Liver (tissue), 8 donors: ENCODE measurements at regions not wholly inside any gene's neighbourhood (a gene's known extent, or its start where the extent isn't known, plus 50 kb on each side); places are given as distances from the start of the nearest gene placed in this dataset.

Experiments
- DNase-seq: peaks from one replicate; pipeline ENCODE4 v3.0.0-alpha.2; 2017; ENCODE audit warnings: low spot score
- H3K27ac ChIP-seq, 2 donors: one replicate each; pipeline ENCODE4 v1.7.0; 2013; ENCODE audit warnings: inconsistent platforms in 2 of 2, low read length in 2 of 2, control low read depth in 1 of 2, low read depth in 1 of 2, mild to moderate bottlenecking in 1 of 2
- H3K27me3 ChIP-seq, 4 donors: one replicate each; pipeline versions ENCODE4 v1.6.1 to v1.7.0; 2013; ENCODE audit warnings: low read length in 3 of 4, inconsistent platforms in 1 of 4, mild to moderate bottlenecking in 1 of 4, moderate library complexity in 1 of 4; ENCODE audit not compliant: control insufficient read depth in 4 of 4, insufficient read depth in 4 of 4
- H3K36me3 ChIP-seq, 4 donors: one replicate each; pipeline versions ENCODE4 v1.6.1 to v1.7.0; 2013; ENCODE audit warnings: low read length in 3 of 4, mild to moderate bottlenecking in 3 of 4, low read depth in 1 of 4, moderate library complexity in 1 of 4; ENCODE audit not compliant: control insufficient read depth in 4 of 4, insufficient read depth in 3 of 4
- H3K4me1 ChIP-seq, 4 donors: one replicate each; pipeline versions ENCODE4 v1.6.1 to v1.7.0; 2013; ENCODE audit warnings: low read length in 3 of 4, mild to moderate bottlenecking in 3 of 4, moderate library complexity in 1 of 4; ENCODE audit not compliant: control insufficient read depth in 4 of 4, insufficient read depth in 4 of 4
- H3K4me3 ChIP-seq, 3 donors: one replicate each; pipeline versions ENCODE4 v1.6.1 to v1.7.0; 2013; ENCODE audit warnings: low read length in 3 of 3, control low read depth in 1 of 3, low read depth in 1 of 3, mild to moderate bottlenecking in 1 of 3
- H3K9ac ChIP-seq, 2 donors: one replicate each; pipeline ENCODE4 v1.7.0; 2013; ENCODE audit warnings: low read length in 2 of 2, mild to moderate bottlenecking in 2 of 2, moderate library complexity in 2 of 2, control low read depth in 1 of 2, low read depth in 1 of 2
- H3K9me3 ChIP-seq, 4 donors: one replicate each; pipeline versions ENCODE4 v1.6.1 to v1.7.0; 2013; ENCODE audit warnings: low read length in 3 of 4; ENCODE audit not compliant: control insufficient read depth in 4 of 4
- ATF3 ChIP-seq: IDR thresholded peaks from 2 replicates; pipeline ENCODE4 v1.6.1; 2016; ENCODE audit warnings: antibody characterized with exemption
- CTCF ChIP-seq: fragments of 150-350 bp; IDR thresholded peaks from 2 replicates; pipeline ENCODE4 v1.5.1; 2017; ENCODE audit warnings: improper control_type of control experiment, low read depth, low read length; ENCODE audit not compliant: missing input control
- EGR1 ChIP-seq, 2 donors: IDR thresholded peaks; 2 replicates each; pipeline ENCODE4 v1.6.1; 2016 to 2018; ENCODE audit warnings: antibody characterized with exemption in 2 of 2, low read depth in 2 of 2
- FOXA1 ChIP-seq: IDR thresholded peaks from 2 replicates; pipeline ENCODE4 v1.6.1; 2016; ENCODE audit warnings: antibody characterized with exemption
- FOXA2 ChIP-seq: IDR thresholded peaks from 2 replicates; pipeline ENCODE4 v1.6.1; 2016; ENCODE audit warnings: antibody characterized with exemption
- GABPA ChIP-seq, 2 donors: IDR thresholded peaks in 1 of 2; conservative IDR thresholded peaks in 1 of 2; 2 replicates each; pipeline ENCODE4 v1.6.1; 2016; ENCODE audit warnings: antibody characterized with exemption in 2 of 2, mild to moderate bottlenecking in 1 of 2, moderate library complexity in 1 of 2
- HNF4A ChIP-seq, 2 donors: conservative IDR thresholded peaks; 2 replicates each; pipeline ENCODE4 v1.6.1; 2016; ENCODE audit warnings: antibody characterized with exemption in 2 of 2, mild to moderate bottlenecking in 2 of 2
- HNF4G ChIP-seq: IDR thresholded peaks from 2 replicates; pipeline ENCODE4 v1.6.1; 2016; ENCODE audit warnings: antibody characterized with exemption
- JUND ChIP-seq, 2 donors: IDR thresholded peaks; 2 replicates each; pipeline ENCODE4 v1.6.1; 2016; ENCODE audit warnings: antibody characterized with exemption in 2 of 2
- NR2F2 ChIP-seq: IDR thresholded peaks from 2 replicates; pipeline ENCODE4 v1.6.1; 2016; ENCODE audit warnings: antibody characterized with exemption
- RAD21 ChIP-seq, 2 donors: IDR thresholded peaks; 2 replicates each; pipeline ENCODE4 v1.6.1; 2016; ENCODE audit warnings: antibody characterized with exemption in 2 of 2, mild to moderate bottlenecking in 2 of 2
- RXRA ChIP-seq, 2 donors: IDR thresholded peaks; 2 replicates each; pipeline ENCODE4 v1.6.1; 2017 to 2018; ENCODE audit warnings: antibody characterized with exemption in 2 of 2, mild to moderate bottlenecking in 1 of 2
- TAF1 ChIP-seq: conservative IDR thresholded peaks from 2 replicates; pipeline ENCODE4 v1.6.1; 2016; ENCODE audit warnings: antibody characterized with exemption, mild to moderate bottlenecking
- YY1 ChIP-seq: IDR thresholded peaks from 2 replicates; pipeline ENCODE4 v1.6.1; 2016; ENCODE audit warnings: antibody characterized with exemption, mild to moderate bottlenecking
- WGBS: extraction: QIAGEN DNeasy Blood & Tissue Kit; methylation state at CpG from one replicate; pipeline ENCODE4 v1.1.7; 2013; 5-methylcytosine and 5-hydroxymethylcytosine counted together
- TF ChIP-seq, protein P1 (sequence below): IDR thresholded peaks from 2 replicates; pipeline ENCODE4 v1.6.1; 2016; ENCODE audit warnings: antibody characterized with exemption, mild to moderate bottlenecking
- TF ChIP-seq, protein P2 (sequence below): IDR thresholded peaks from 2 replicates; pipeline ENCODE4 v1.6.1; 2016; ENCODE audit warnings: antibody characterized with exemption
- donor health status: healthy.
- donor health status: healthy.
- donor health status: healthy.
- donor health status: healthy.
- donor health status: healthy.

GRCh38 chr13:106625578-106625977 is 57.6 kb upstream of the ARGLU1 start (continued):
- TF ChIP-seq ATF3: no peak
- no peak for TF ChIP-seq RAD21 (IDR thresholded peaks at IDR 0.05)
- TF ChIP-seq RXRA (IDR thresholded peaks at IDR 0.05): no peak
- no peak for TF ChIP-seq CTCF
- TF ChIP-seq GABPA (IDR thresholded peaks at IDR 0.05 in 1 of 2, conservative IDR thresholded peaks at IDR 0.05 in 1 of 2): no peak

GRCh38 chr13:106623799-106624460 is 56.0 kb upstream of the ARGLU1 start:
- Histone ChIP-seq H3K36me3 (no peaks in the 10 kb centered on the region), H3K9me3 (no peaks in the 10 kb centered on the region), H3K27me3 (peaks cover 0 to 4% (median 0%) of the 10 kb centered on the region in 4 donors), H3K4me1 (peaks cover 0 to 3% (median 1%) of the 10 kb centered on the region in 4 donors), H3K9ac (no peak overlapping the region), H3K4me3 (no peak overlapping the region), H3K27ac (no peak overlapping the region)
- DNase-seq: no peak
- WGBS: 78% methylated on average over 7 of the region's 7 CpGs
- TF ChIP-seq CTCF: no peak
- TF ChIP-seq, protein P1, sequence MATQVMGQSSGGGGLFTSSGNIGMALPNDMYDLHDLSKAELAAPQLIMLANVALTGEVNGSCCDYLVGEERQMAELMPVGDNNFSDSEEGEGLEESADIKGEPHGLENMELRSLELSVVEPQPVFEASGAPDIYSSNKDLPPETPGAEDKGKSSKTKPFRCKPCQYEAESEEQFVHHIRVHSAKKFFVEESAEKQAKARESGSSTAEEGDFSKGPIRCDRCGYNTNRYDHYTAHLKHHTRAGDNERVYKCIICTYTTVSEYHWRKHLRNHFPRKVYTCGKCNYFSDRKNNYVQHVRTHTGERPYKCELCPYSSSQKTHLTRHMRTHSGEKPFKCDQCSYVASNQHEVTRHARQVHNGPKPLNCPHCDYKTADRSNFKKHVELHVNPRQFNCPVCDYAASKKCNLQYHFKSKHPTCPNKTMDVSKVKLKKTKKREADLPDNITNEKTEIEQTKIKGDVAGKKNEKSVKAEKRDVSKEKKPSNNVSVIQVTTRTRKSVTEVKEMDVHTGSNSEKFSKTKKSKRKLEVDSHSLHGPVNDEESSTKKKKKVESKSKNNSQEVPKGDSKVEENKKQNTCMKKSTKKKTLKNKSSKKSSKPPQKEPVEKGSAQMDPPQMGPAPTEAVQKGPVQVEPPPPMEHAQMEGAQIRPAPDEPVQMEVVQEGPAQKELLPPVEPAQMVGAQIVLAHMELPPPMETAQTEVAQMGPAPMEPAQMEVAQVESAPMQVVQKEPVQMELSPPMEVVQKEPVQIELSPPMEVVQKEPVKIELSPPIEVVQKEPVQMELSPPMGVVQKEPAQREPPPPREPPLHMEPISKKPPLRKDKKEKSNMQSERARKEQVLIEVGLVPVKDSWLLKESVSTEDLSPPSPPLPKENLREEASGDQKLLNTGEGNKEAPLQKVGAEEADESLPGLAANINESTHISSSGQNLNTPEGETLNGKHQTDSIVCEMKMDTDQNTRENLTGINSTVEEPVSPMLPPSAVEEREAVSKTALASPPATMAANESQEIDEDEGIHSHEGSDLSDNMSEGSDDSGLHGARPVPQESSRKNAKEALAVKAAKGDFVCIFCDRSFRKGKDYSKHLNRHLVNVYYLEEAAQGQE: no peak
- no peak for TF ChIP-seq EGR1 (IDR thresholded peaks at IDR 0.05; ENCODE audit: low read depth in 2 of 2)
- TF ChIP-seq TAF1: no peak
- TF ChIP-seq FOXA2: no peak
- TF ChIP-seq, protein P2, sequence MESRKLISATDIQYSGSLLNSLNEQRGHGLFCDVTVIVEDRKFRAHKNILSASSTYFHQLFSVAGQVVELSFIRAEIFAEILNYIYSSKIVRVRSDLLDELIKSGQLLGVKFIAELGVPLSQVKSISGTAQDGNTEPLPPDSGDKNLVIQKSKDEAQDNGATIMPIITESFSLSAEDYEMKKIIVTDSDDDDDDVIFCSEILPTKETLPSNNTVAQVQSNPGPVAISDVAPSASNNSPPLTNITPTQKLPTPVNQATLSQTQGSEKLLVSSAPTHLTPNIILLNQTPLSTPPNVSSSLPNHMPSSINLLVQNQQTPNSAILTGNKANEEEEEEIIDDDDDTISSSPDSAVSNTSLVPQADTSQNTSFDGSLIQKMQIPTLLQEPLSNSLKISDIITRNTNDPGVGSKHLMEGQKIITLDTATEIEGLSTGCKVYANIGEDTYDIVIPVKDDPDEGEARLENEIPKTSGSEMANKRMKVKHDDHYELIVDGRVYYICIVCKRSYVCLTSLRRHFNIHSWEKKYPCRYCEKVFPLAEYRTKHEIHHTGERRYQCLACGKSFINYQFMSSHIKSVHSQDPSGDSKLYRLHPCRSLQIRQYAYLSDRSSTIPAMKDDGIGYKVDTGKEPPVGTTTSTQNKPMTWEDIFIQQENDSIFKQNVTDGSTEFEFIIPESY: no peak
- no peak for TF ChIP-seq HNF4G
- no peak for TF ChIP-seq FOXA1
- no peak for TF ChIP-seq GABPA (IDR thresholded peaks at IDR 0.05 in 1 of 2, conservative IDR thresholded peaks at IDR 0.05 in 1 of 2)
- TF ChIP-seq RAD21 (IDR thresholded peaks at IDR 0.05): no peak
- no peak for TF ChIP-seq ATF3
- no peak for TF ChIP-seq YY1
- no peak for TF ChIP-seq NR2F2
- no peak for TF ChIP-seq JUND (IDR thresholded peaks at IDR 0.05)
- TF ChIP-seq HNF4A (conservative IDR thresholded peaks at IDR 0.05): no peak
